OCI-LY1 (cell line): ENCODE measurements at regions not wholly inside any gene's neighbourhood (a gene's known extent, or its start where the extent isn't known, plus 50 kb on each side); places are given as distances from the start of the nearest gene placed in this dataset.

Experiments used
- H2AFZ ChIP-seq: fragments of 200-600 bp; sonication (generic), shearing (Covaris generic); 2 replicates; pipeline ENCODE4 v1.6.0; 2014; ENCODE audit warnings: antibody characterized with exemption, mild to moderate bottlenecking, low read length
- H3F3A ChIP-seq: fragments of 200-600 bp; sonication (generic), shearing (Covaris generic); 2 replicates; pipeline ENCODE4 v1.6.0; 2014; ENCODE audit warnings: mild to moderate bottlenecking, antibody characterized with exemption, low read length, moderate library complexity; ENCODE audit not compliant: insufficient read depth
- H3K27ac ChIP-seq: fragments of 200-600 bp; sonication (generic); 2 replicates; pipeline ENCODE4 v1.5.1; 2014; ENCODE audit warnings: low read length, mixed run types, mild to moderate bottlenecking, low read depth; ENCODE audit not compliant: poor library complexity, severe bottlenecking
- H3K27me3 ChIP-seq: fragments of 200-600 bp; sonication (generic); 2 replicates; pipeline ENCODE4 v1.6.0; 2014; ENCODE audit warnings: antibody characterized with exemption, mild to moderate bottlenecking, low read length, moderate library complexity; ENCODE audit not compliant: insufficient read depth
- H3K36me3 ChIP-seq: fragments of 200-600 bp; sonication (generic); 2 replicates; pipeline ENCODE4 v1.6.1; 2014; ENCODE audit warnings: mild to moderate bottlenecking, antibody characterized with exemption, low read length, moderate library complexity, mixed read lengths; ENCODE audit not compliant: insufficient read depth
- H3K4me1 ChIP-seq: fragments of 200-600 bp; sonication (generic); 2 replicates; pipeline ENCODE4 v1.5.1; 2014; ENCODE audit warnings: mild to moderate bottlenecking, low read length, moderate library complexity; ENCODE audit not compliant: insufficient read depth, severe bottlenecking
- H3K4me2 ChIP-seq: fragments of 200-600 bp; sonication (generic), shearing (Covaris generic); 2 replicates; pipeline ENCODE4 v1.6.1; 2014; ENCODE audit warnings: low read length
- H3K4me3 ChIP-seq: fragments of 200-600 bp; sonication (generic); 2 replicates; pipeline ENCODE4 v1.5.1; 2014; ENCODE audit warnings: low read length, low read depth, mild to moderate bottlenecking, mixed read lengths; ENCODE audit not compliant: poor library complexity, severe bottlenecking
- H3K79me2 ChIP-seq: fragments of 200-600 bp; shearing (Covaris generic); 2 replicates; pipeline ENCODE4 v1.6.1; 2016; ENCODE audit warnings: mixed run types, low read length, mixed read lengths; ENCODE audit not compliant: insufficient read depth
- H3K9ac ChIP-seq: fragments of 200-600 bp; sonication (generic), shearing (Covaris generic); 2 replicates; pipeline ENCODE4 v1.6.1; 2014; ENCODE audit warnings: mild to moderate bottlenecking, low read length, mixed read lengths
- H3K9me2 ChIP-seq: fragments of 200-600 bp; sonication (generic), shearing (Covaris generic); 2 replicates; pipeline ENCODE4 v1.6.1; 2014; ENCODE audit warnings: low read depth, mild to moderate bottlenecking, low read length, mixed read lengths
- H3K9me3 ChIP-seq: fragments of 200-600 bp; shearing (Covaris generic); 2 replicates; pipeline ENCODE4 v1.6.1; 2014; ENCODE audit warnings: low read length, mixed read lengths
- H4K20me1 ChIP-seq: fragments of 200-600 bp; sonication (generic), shearing (Covaris generic); 2 replicates; pipeline ENCODE4 v1.6.0; 2016; ENCODE audit warnings: mild to moderate bottlenecking, low read length; ENCODE audit not compliant: insufficient read depth
- EZH2 ChIP-seq: fragments of 200-600 bp; sonication (generic), shearing (Covaris generic); IDR thresholded peaks from 2 replicates; pipeline ENCODE4 v1.8.0; 2017; ENCODE audit warnings: borderline replicate concordance, mixed run types, mild to moderate bottlenecking, antibody characterized with exemption, low read length, moderate library complexity, mixed read lengths
- TF ChIP-seq, protein P1 (sequence below): fragments of 200-600 bp; sonication (generic), shearing (Covaris generic); IDR thresholded peaks from 2 replicates; pipeline ENCODE4 v1.5.1; 2017; ENCODE audit warnings: mild to moderate bottlenecking, antibody characterized with exemption, low read length, moderate library complexity, mixed read lengths

- no peaks in the 10 kb centered on the region for H3K27me3 ChIP-seq
- no peak overlapping the region for H3K9ac ChIP-seq
- no peaks in the 10 kb centered on the region for H4K20me1 ChIP-seq
- H3K9me2 ChIP-seq = no peaks in the 10 kb centered on the region
- no peaks in the 10 kb centered on the region for H3F3A ChIP-seq
- H2AFZ ChIP-seq = no peak overlapping the region
- no peaks in the 10 kb centered on the region for H3K79me2 ChIP-seq
- no peak overlapping the region for H3K27ac ChIP-seq
- H3K4me3 ChIP-seq = no peak overlapping the region
- no peaks in the 10 kb centered on the region for H3K9me3 ChIP-seq
- no peaks in the 10 kb centered on the region for H3K4me1 ChIP-seq
- no peaks in the 10 kb centered on the region for H3K36me3 ChIP-seq
- TF ChIP-seq, protein P1, sequence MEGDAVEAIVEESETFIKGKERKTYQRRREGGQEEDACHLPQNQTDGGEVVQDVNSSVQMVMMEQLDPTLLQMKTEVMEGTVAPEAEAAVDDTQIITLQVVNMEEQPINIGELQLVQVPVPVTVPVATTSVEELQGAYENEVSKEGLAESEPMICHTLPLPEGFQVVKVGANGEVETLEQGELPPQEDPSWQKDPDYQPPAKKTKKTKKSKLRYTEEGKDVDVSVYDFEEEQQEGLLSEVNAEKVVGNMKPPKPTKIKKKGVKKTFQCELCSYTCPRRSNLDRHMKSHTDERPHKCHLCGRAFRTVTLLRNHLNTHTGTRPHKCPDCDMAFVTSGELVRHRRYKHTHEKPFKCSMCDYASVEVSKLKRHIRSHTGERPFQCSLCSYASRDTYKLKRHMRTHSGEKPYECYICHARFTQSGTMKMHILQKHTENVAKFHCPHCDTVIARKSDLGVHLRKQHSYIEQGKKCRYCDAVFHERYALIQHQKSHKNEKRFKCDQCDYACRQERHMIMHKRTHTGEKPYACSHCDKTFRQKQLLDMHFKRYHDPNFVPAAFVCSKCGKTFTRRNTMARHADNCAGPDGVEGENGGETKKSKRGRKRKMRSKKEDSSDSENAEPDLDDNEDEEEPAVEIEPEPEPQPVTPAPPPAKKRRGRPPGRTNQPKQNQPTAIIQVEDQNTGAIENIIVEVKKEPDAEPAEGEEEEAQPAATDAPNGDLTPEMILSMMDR = no peak
- no peak for TF ChIP-seq EZH2
- H3K4me2 ChIP-seq = no peak overlapping the region
Observed at GRCh38 chr2:189960346-189960745, 102.2 kb downstream of the MSTN start.

DNA sequence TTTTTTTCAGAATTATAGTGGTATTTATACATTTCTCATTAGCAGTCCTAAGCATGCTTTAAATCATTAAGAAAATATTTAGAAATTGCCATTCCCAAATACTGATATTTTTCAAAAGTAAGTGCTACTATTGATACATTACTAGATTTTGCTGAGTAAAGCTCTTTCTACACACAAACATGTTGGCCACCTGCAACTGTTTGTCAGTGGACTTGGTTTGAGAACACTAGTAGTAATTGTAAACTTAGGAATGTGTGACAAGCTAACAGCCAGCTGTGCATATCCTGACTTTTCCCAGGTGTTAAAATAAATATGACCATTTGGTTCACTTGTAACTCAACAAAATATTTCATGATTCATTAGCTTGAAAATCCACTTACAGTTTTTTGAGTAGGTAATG lies 103.1 kb downstream of the MSTN start:
- Histone ChIP-seq H3K27ac (no peak overlapping the region), H3K79me2 (no peaks in the 10 kb centered on the region), H2AFZ (no peak overlapping the region), H3K4me1 (no peaks in the 10 kb centered on the region), H4K20me1 (no peaks in the 10 kb centered on the region), H3K9ac (no peak overlapping the region), H3K9me3 (no peaks in the 10 kb centered on the region), H3F3A (no peaks in the 10 kb centered on the region), H3K9me2 (no peaks in the 10 kb centered on the region), H3K4me2 (no peak overlapping the region), H3K36me3 (no peaks in the 10 kb centered on the region), H3K4me3 (no peak overlapping the region), H3K27me3 (no peaks in the 10 kb centered on the region)
- TF ChIP-seq EZH2 = no peak
- TF ChIP-seq, protein P1 = no peak

GRCh38 chr2:189954989-189955388 lies 107.5 kb downstream of the MSTN start:
- TF ChIP-seq EZH2 = no peak
- TF ChIP-seq, protein P1 = no peak
- no peak overlapping the region for H3K4me2 ChIP-seq
- H3K36me3 ChIP-seq = no peaks in the 10 kb centered on the region
- no peak overlapping the region for H3K27ac ChIP-seq
- no peaks in the 10 kb centered on the region for H3K27me3 ChIP-seq
- H3F3A ChIP-seq = no peaks in the 10 kb centered on the region
- H3K9ac ChIP-seq = no peak overlapping the region
- no peaks in the 10 kb centered on the region for H3K79me2 ChIP-seq
- peak overlapping the region; percentile 15; the same call in 1 of the 2 replicates for H2AFZ ChIP-seq
- peaks cover 25% of the 10 kb centered on the region for H3K4me1 ChIP-seq
- no peaks in the 10 kb centered on the region for H3K9me2 ChIP-seq
- H4K20me1 ChIP-seq = no peaks in the 10 kb centered on the region
- no peak overlapping the region for H3K4me3 ChIP-seq
- H3K9me3 ChIP-seq = no peaks in the 10 kb centered on the region
